PC-9 (cell line): ENCODE measurements at regions not wholly inside any gene's neighbourhood (a gene's known extent, or its start where the extent isn't known, plus 50 kb on each side); places are given as distances from the start of the nearest gene placed in this dataset.
"Not testable (repeated sequence)": the region's sequence is repeated elsewhere in the genome, so short reads cannot be mapped to it uniquely, and the experiment has no call there.

Experiments used
- BruUV-seq: library from RNA; stranded (reverse); fragments of 400-500 nt; replicated peaks from 2 replicates; lab custom pipeline; 2021; lab: Mats Ljungman, UMichigan
- CTCF ChIA-PET: fragments of 300-600 bp; sonication (Branson Sonifier 250); formaldehyde crosslinking; loops from one replicate; lab custom pipeline; 2022; ENCODE audit warnings: antibody characterized with exemption; lab: Charles Lee
- POLR2A ChIA-PET: fragments of 300-600 bp; sonication (Branson Sonifier 250); formaldehyde crosslinking; loops from one replicate; lab custom pipeline; 2022; ENCODE audit warnings: antibody characterized with exemption; ENCODE audit not compliant: unreplicated experiment; lab: Charles Lee
- DNase-seq, 2 experiments: peaks; one replicate each; pipeline versions ENCODE4 v3.0.0 to v3.0.0-alpha.2; 2015 to 2022; ENCODE audit warnings: mixed read lengths in 1 of 2
- H2AFZ ChIP-seq: fragments of 200-600 bp; sonication (generic); 2 replicates; pipeline ENCODE4 v1.8.1; 2017; ENCODE audit warnings: antibody characterized with exemption
- H3F3A ChIP-seq: fragments of 200-600 bp; sonication (generic); 2 replicates; pipeline ENCODE4 v1.8.1; 2017; ENCODE audit warnings: antibody characterized with exemption, mild to moderate bottlenecking, low read depth; ENCODE audit not compliant: insufficient read depth
- H3K27ac ChIP-seq: fragments of 200-600 bp; sonication (generic); 2 replicates; pipeline ENCODE4 v1.6.1; 2016; ENCODE audit warnings: mixed run types
- H3K27me3 ChIP-seq: fragments of 200-600 bp; sonication (generic); 2 replicates; pipeline ENCODE4 v1.6.1; 2016; ENCODE audit warnings: low read depth, mixed run types; ENCODE audit not compliant: insufficient read depth
- H3K36me3 ChIP-seq: fragments of 200-600 bp; sonication (generic); 2 replicates; pipeline ENCODE4 v1.6.1; 2016; ENCODE audit warnings: low read depth, mixed run types
- H3K4me1 ChIP-seq: fragments of 200-600 bp; sonication (generic); replicated peaks from 2 replicates; pipeline ENCODE4 v1.6.1; 2016; ENCODE audit warnings: mixed run types; ENCODE audit not compliant: insufficient read depth
- H3K4me2 ChIP-seq: fragments of 200-600 bp; sonication (generic); 2 replicates; pipeline ENCODE4 v1.6.1; 2017; ENCODE audit warnings: mixed run types
- H3K4me3 ChIP-seq: fragments of 200-600 bp; sonication (generic); 2 replicates; pipeline ENCODE4 v1.6.1; 2016; ENCODE audit warnings: mixed run types
- H3K79me2 ChIP-seq: fragments of 200-600 bp; sonication (generic); 2 replicates; pipeline ENCODE4 v1.6.1; 2017; ENCODE audit warnings: low read depth, mixed run types
- H3K9me2 ChIP-seq: fragments of 200-600 bp; sonication (generic); 2 replicates; pipeline ENCODE4 v1.8.1; 2017; ENCODE audit warnings: mild to moderate bottlenecking; ENCODE audit not compliant: insufficient read depth
- H3K9me3 ChIP-seq: fragments of 200-600 bp; sonication (generic); 2 replicates; pipeline ENCODE4 v1.8.1; 2016; ENCODE audit warnings: low read depth; ENCODE audit not compliant: insufficient read depth
- H4K20me1 ChIP-seq: fragments of 200-600 bp; sonication (generic); 2 replicates; pipeline ENCODE4 v1.8.1; 2017; ENCODE audit not compliant: insufficient read depth
- EZH2 ChIP-seq: fragments of 200-600 bp; sonication (generic); IDR thresholded peaks from 2 replicates; pipeline ENCODE4 v1.8.0; 2017; ENCODE audit warnings: antibody characterized with exemption, low read depth
- intact Hi-C: fragments of 100-400 bp; cut with micrococcal nuclease; formaldehyde crosslinking; loops from one replicate; pipeline ENCODE4 v1.10.0; 2022; ENCODE audit not compliant: unreplicated experiment
- TF ChIP-seq, protein P1 (sequence below): fragments of 200-600 bp; sonication (generic); conservative IDR thresholded peaks from 2 replicates; pipeline ENCODE4 v1.6.1; 2017; ENCODE audit warnings: mixed run types, antibody characterized with exemption, mild to moderate bottlenecking, moderate library complexity

DNA sequence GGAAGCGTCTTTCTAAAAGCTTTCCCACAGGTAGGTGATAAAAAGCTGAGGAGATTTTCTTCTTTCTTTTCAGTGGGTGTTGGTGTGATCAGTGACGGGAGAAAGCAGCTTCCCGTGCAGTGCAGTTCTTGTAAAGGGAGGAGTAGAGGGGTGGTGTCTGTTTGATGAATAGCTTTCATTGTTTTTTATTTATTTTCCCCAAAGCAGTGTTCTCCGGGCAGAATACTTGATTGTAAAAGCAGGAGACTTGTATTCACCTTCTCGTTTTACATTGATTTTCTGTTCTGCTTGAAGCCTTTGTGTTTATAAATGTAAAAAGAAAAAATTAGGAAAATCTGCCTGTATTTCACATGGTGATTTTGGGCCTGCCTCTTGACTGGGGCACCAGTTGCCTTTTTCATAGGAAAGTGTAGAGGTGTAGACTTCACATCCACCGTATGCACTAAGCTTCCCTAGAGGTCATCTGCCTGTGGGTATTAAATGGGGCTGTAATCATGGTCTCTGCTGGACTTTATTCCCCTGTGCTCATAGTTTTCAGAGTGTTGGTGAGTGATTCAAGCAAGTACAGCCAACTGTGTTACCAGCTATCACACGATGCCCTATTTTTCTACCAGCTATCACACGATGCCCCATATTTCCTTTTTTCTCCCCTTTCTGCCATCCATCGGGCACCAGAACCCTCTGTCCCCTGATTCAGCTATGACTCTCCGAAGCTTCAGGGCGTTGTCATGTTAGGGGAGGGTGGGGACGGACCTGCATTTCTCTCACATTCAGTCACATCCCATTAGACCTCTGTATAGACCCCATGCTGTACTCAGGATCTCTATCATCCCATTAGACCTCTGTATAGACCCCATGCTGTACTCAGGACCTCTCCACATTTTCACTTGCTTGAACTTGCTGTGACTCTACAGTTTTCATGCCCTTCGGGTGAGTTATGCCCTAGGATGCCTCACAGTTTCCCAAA, 526.5 kb downstream of the TRIML1 start:
- no peak overlapping the region for H3K4me2 ChIP-seq

DNA sequence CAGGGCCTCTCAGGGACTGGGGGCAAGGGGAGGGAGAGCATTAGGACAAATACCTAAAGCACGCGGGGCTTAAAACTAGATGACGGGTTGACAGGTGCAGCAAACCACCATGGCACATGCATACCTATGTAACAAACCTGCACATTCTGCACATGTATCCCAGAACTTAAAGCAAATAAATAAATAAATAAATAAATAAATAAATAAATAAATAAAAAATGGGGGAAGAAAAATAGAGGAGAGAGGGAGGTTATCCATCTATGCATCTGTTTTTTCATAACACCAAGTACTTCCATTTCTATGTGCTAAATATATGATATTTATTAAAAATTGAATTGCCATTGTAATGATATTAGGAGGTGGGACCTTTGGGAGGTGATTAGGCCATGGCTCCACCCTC, 539.5 kb downstream of the TRIML1 start:
- CTCF ChIA-PET, H3F3A ChIP-seq, H3K79me2 ChIP-seq, H2AFZ ChIP-seq, H3K4me3 ChIP-seq, POLR2A ChIA-PET, H3K4me2 ChIP-seq, H3K27me3 ChIP-seq, intact Hi-C loops, H4K20me1 ChIP-seq, H3K4me1 ChIP-seq, H3K9me2 ChIP-seq, DNase-seq, BruUV-seq, H3K9me3 ChIP-seq, H3K27ac ChIP-seq, H3K36me3 ChIP-seq: not testable (repeated sequence)

More for the DNA sequence above, 526.5 kb downstream of the TRIML1 start:
- Histone ChIP-seq H3K9me3 (no peaks in the 10 kb centered on the region), H3K27ac (no peak overlapping the region), H3K4me3 (no peak overlapping the region), H3K36me3 (no peaks in the 10 kb centered on the region), H3K79me2 (no peaks in the 10 kb centered on the region), H2AFZ (no peak overlapping the region), H3F3A (no peaks in the 10 kb centered on the region), H3K9me2 (no peaks in the 10 kb centered on the region), H3K27me3 (peaks cover 9% of the 10 kb centered on the region), H4K20me1 (no peaks in the 10 kb centered on the region), H3K4me1 (no peaks in the 10 kb centered on the region)
- POLR2A ChIA-PET = interaction anchor here (0.6 kb wide), 1 partner anchor 44 kb away, joined by 9 read pairs; no protein-coding TSS in a partner anchor
- no peak for DNase-seq
- intact Hi-C loops = no loop called here
- TF ChIP-seq, protein P1, sequence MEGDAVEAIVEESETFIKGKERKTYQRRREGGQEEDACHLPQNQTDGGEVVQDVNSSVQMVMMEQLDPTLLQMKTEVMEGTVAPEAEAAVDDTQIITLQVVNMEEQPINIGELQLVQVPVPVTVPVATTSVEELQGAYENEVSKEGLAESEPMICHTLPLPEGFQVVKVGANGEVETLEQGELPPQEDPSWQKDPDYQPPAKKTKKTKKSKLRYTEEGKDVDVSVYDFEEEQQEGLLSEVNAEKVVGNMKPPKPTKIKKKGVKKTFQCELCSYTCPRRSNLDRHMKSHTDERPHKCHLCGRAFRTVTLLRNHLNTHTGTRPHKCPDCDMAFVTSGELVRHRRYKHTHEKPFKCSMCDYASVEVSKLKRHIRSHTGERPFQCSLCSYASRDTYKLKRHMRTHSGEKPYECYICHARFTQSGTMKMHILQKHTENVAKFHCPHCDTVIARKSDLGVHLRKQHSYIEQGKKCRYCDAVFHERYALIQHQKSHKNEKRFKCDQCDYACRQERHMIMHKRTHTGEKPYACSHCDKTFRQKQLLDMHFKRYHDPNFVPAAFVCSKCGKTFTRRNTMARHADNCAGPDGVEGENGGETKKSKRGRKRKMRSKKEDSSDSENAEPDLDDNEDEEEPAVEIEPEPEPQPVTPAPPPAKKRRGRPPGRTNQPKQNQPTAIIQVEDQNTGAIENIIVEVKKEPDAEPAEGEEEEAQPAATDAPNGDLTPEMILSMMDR = no peak
- no peak for TF ChIP-seq EZH2
- no TSS peak for BruUV-seq
- CTCF ChIA-PET = no interaction called here

DNA sequence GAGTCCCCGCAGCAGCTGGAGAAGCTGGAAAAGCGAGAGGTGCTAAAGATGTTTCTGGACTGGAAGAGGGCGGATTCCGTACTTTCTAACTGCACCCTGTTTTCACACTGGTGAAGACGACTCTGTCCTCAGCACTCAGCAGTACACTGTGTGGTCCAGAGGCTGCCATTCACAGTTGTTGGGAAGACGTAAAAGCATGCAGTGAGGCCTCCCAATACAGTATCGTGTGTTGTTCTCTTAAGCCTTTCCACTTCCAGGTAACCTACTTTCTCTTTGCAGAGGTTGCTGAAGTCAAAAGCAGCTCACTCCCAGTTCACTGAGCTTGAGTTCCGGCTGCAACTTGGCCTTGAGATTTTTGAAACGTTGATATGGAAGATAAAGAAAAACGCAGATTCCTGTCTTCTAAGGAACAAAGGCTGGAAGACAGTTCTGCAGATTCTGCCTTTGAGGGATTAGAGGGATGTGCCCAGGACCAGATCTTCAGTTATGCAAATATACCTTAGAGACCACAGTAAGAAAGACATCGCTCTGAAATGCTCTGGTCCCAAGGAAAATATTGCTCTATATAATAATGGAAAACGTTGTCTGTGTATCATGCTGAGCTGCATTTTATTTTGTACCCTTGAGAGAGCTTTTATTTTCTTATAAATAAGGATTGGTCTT, 540.9 kb downstream of the TRIML1 start:
- Histone ChIP-seq H3K27me3 (peaks cover 9% of the 10 kb centered on the region), H3K4me1 (no peaks in the 10 kb centered on the region), H3K79me2 (no peaks in the 10 kb centered on the region), H3K4me2 (peak overlapping the region; percentile 40), H3F3A (no peaks in the 10 kb centered on the region), H3K9me3 (no peaks in the 10 kb centered on the region), H3K36me3 (no peaks in the 10 kb centered on the region), H3K27ac (no peak overlapping the region), H3K9me2 (no peaks in the 10 kb centered on the region), H4K20me1 (no peaks in the 10 kb centered on the region), H2AFZ (no peak overlapping the region), H3K4me3 (no peak overlapping the region)
- intact Hi-C loops = no loop called here
- ChIA-PET POLR2A (no interaction called here), CTCF (no interaction called here)
- DNase-seq = no peak
- no peak for TF ChIP-seq EZH2
- TF ChIP-seq, protein P1 = no peak
- no TSS peak for BruUV-seq
